ENCODE measurements at regions not wholly inside any gene's neighbourhood (a gene's known extent, or its start where the extent isn't known, plus 50 kb on each side); places are given as distances from the start of the nearest gene placed in this dataset.

- TF ChIP-seq CTCF (conservative IDR thresholded peaks at IDR 0.05; ENCODE audit: low read depth in 2 of 2) (no peak), NANOG (IDR thresholded peaks at IDR 0.05; ENCODE audit: borderline replicate concordance) (no peak), ETS1 (IDR thresholded peaks at IDR 0.05) (no peak)
Measured at GRCh38 chr7:155921086-155921803, 109.0 kb upstream of the SHH start (continued).

- H3K4me1 Mint-ChIP-seq: peaks cover 12% of the 10 kb centered on the region
- DNase-seq (ENCODE audit: low spot score): no peak
- H4K20me1 ChIP-seq (replicated peaks; ENCODE audit: insufficient read depth): no peaks in the 10 kb centered on the region
- no peak for TF ChIP-seq EZH2 (IDR thresholded peaks at IDR 0.05; ENCODE audit: low read depth, unreplicated experiment)
- no peak for TF ChIP-seq NANOG (IDR thresholded peaks at IDR 0.05; ENCODE audit: borderline replicate concordance)
- TF ChIP-seq REST (IDR thresholded peaks at IDR 0.05; ENCODE audit: unreplicated experiment): no peak
- no peak for TF ChIP-seq CREB1 (CRISPR knock-in tag; IDR thresholded peaks at IDR 0.05; ENCODE audit: low read depth)
- TF ChIP-seq CTCF (conservative IDR thresholded peaks at IDR 0.05; ENCODE audit: low read depth in 2 of 2): no peak
- no peak for TF ChIP-seq ETS1 (IDR thresholded peaks at IDR 0.05)
- no peak for TF ChIP-seq ZNF331 (CRISPR knock-in tag; IDR thresholded peaks at IDR 0.05; ENCODE audit: low read depth)
- no peak for TF ChIP-seq EZH2phosphoT487 (IDR thresholded peaks at IDR 0.05; ENCODE audit: unreplicated experiment)
- TF ChIP-seq POLR2AphosphoS5 (IDR thresholded peaks at IDR 0.05; ENCODE audit: low read depth): no peak
- no peak for TF ChIP-seq STAT1 (IDR thresholded peaks at IDR 0.05; ENCODE audit: unreplicated experiment)
- no peak for TF ChIP-seq ZNF114 (CRISPR knock-in tag; IDR thresholded peaks at IDR 0.05)
Measured at GRCh38 chr7:155920068-155920461, 107.8 kb upstream of the SHH start.

More at GRCh38 chr7:155920068-155920461, 107.8 kb upstream of the SHH start:
- no peaks in the 10 kb centered on the region for H3K79me2 ChIP-seq (replicated peaks; ENCODE audit: insufficient read depth)
- H3K4me2 ChIP-seq: no peak overlapping the region
- H3K4me3 Mint-ChIP-seq: no peak overlapping the region
- H3K4me3 ChIP-seq: no peak overlapping the region
- no peaks in the 10 kb centered on the region for H3K4me1 ChIP-seq (ENCODE audit: insufficient read depth)
- no peaks in the 10 kb centered on the region; the same call in 2 of the 3 replicates for H3K9me3 Mint-ChIP-seq
- H2AFZ ChIP-seq: no peak overlapping the region
- H3K27me3 Mint-ChIP-seq (ENCODE audit: insufficient read depth, low read depth, poor library complexity): peaks cover 15% of the 10 kb centered on the region
- no peaks in the 10 kb centered on the region; the same call in 2 of the 3 replicates for H3K36me3 Mint-ChIP-seq (ENCODE audit: low read depth)
- no peaks in the 10 kb centered on the region for H3K36me3 ChIP-seq (ENCODE audit: insufficient read depth)
- H3K27ac Mint-ChIP-seq: no peak overlapping the region
- H3K27me3 ChIP-seq (ENCODE audit: insufficient read depth): no peaks in the 10 kb centered on the region
- H3F3A ChIP-seq (replicated peaks; ENCODE audit: low read depth): no peaks in the 10 kb centered on the region
- H3K27ac ChIP-seq (ENCODE audit: low read depth): no peak overlapping the region
- ATAC-seq: no peak
- H3K9me2 ChIP-seq (ENCODE audit: insufficient read depth): no peaks in the 10 kb centered on the region

All from GM23338 (cell line).